Endothelial cell of umbilical vein (primary cell): ENCODE measurements at regions not wholly inside any gene's neighbourhood (a gene's known extent, or its start where the extent isn't known, plus 50 kb on each side); places are given as distances from the start of the nearest gene placed in this dataset.
"Not testable (repeated sequence)": the region's sequence is repeated elsewhere in the genome, so short reads cannot be mapped to it uniquely, and the experiment has no call there.

Source experiments
- BruUV-seq: library from RNA; stranded (reverse); fragments of 400-500 nt; replicated peaks from 2 replicates; lab custom pipeline; 2021; lab: Mats Ljungman, UMichigan
- CTCF ChIA-PET: fragments of 300-600, 350-600 bp; sonication (Branson Sonifier 250); formaldehyde crosslinking; loops from one replicate; lab custom pipeline; 2021; ENCODE audit warnings: antibody characterized with exemption, inconsistent platforms; lab: Charles Lee
- POLR2A ChIA-PET: fragments of 300-600, 350-600 bp; sonication (Branson Sonifier 250); formaldehyde crosslinking; loops from one replicate; lab custom pipeline; 2021; ENCODE audit warnings: antibody characterized with exemption, inconsistent platforms; lab: Charles Lee
- DNase-seq: peaks from one replicate; pipeline ENCODE4 v3.0.0-alpha.2; 2011; ENCODE audit warnings: low read depth, low spot score
- FAIRE-seq: peaks from 2 replicates; lab custom pipeline; 2011; peaks lifted over from hg19 to GRCh38; lab: Jason Lieb, UNC
- H2AFZ ChIP-seq: 2 replicates; pipeline ENCODE4 v1.6.0; 2012; ENCODE audit warnings: low read depth, low read length, control low read depth, inconsistent platforms
- H3K27ac ChIP-seq: 2 replicates; pipeline ENCODE4 v1.5.1; 2011; ENCODE audit warnings: low read depth, mild to moderate bottlenecking, control low read depth, low read length, moderate library complexity; ENCODE audit not compliant: insufficient read depth
- H3K27me3 ChIP-seq, 2 experiments: 2 replicates each; pipeline versions ENCODE4 v1.6.0 to v1.6.1; 2011; ENCODE audit warnings: low read length in 2 of 2, mixed read lengths in 1 of 2; ENCODE audit not compliant: control insufficient read depth in 2 of 2, insufficient read depth in 2 of 2
- H3K36me3 ChIP-seq, 2 experiments: 2 replicates in 1 of 2; 3 replicates in 1 of 2; pipeline ENCODE4 v1.5.1; 2011; ENCODE audit warnings: low read length in 2 of 2, mild to moderate bottlenecking in 1 of 2, moderate library complexity in 1 of 2; ENCODE audit not compliant: control insufficient read depth in 2 of 2, insufficient read depth in 2 of 2; ENCODE audit errors: extremely low read depth in 1 of 2
- H3K4me1 ChIP-seq: 3 replicates; pipeline ENCODE4 v1.5.1; 2011; ENCODE audit warnings: mild to moderate bottlenecking, low read length; ENCODE audit not compliant: control insufficient read depth, insufficient read depth; ENCODE audit errors: extremely low read depth
- H3K4me2 ChIP-seq: 2 replicates; pipeline ENCODE4 v1.6.1; 2011; ENCODE audit warnings: low read length, control low read depth, mixed read lengths; ENCODE audit not compliant: insufficient read depth
- H3K4me3 ChIP-seq, 3 experiments: fragments of 200-600 bp in 1 of 3; sonication (generic), shearing (Covaris generic) in 1 of 3; replicated peaks in 1 of 3; 2 replicates each; pipeline ENCODE4 v1.5.1; 2011 to 2016; ENCODE audit warnings: control low read depth in 3 of 3, low read length in 3 of 3, mild to moderate bottlenecking in 2 of 3, inconsistent platforms in 1 of 3, low read depth in 1 of 3, moderate library complexity in 1 of 3; ENCODE audit not compliant: insufficient read depth in 1 of 3
- H3K79me2 ChIP-seq: 2 replicates; pipeline ENCODE4 v1.6.0; 2012; ENCODE audit warnings: low read length, inconsistent platforms; ENCODE audit not compliant: control insufficient read depth, insufficient read depth
- H3K9ac ChIP-seq: replicated peaks from 2 replicates; pipeline ENCODE3; 2011; ENCODE audit warnings: low read length, control low read depth; ENCODE audit not compliant: insufficient read depth; ENCODE audit errors: extremely low read depth
- H3K9me1 ChIP-seq: replicated peaks from 3 replicates; pipeline ENCODE4 v1.6.0; 2011; ENCODE audit warnings: mild to moderate bottlenecking, low read length; ENCODE audit not compliant: control insufficient read depth, insufficient read depth; ENCODE audit errors: extremely low read depth
- H3K9me3 ChIP-seq: replicated peaks from 2 replicates; pipeline ENCODE4 v1.5.1; 2012; ENCODE audit warnings: low read length, inconsistent platforms; ENCODE audit not compliant: control insufficient read depth, insufficient read depth
- H4K20me1 ChIP-seq: replicated peaks from 2 replicates; pipeline ENCODE3; 2011; ENCODE audit warnings: mild to moderate bottlenecking, low read length; ENCODE audit not compliant: control insufficient read depth, insufficient read depth; ENCODE audit errors: extremely low read depth
- JUN ChIP-seq: IDR thresholded peaks from 2 replicates; pipeline ENCODE4 v1.6.1; 2011; ENCODE audit warnings: borderline replicate concordance, low read depth; ENCODE audit not compliant: insufficient read length, insufficient read depth
- dilution Hi-C: fragments of 300-500 bp; cut with MboI; formaldehyde crosslinking; loops from one replicate; pipeline ENCODE4 v1.15.0; 2019; ENCODE audit warnings: low sequenced_read_pairs; ENCODE audit not compliant: extremely low pct_ligation_motif_present
- intact Hi-C: fragments of 100-400 bp; cut with micrococcal nuclease; formaldehyde crosslinking; loops from one replicate; pipeline ENCODE4 v1.10.0; 2022

DNA sequence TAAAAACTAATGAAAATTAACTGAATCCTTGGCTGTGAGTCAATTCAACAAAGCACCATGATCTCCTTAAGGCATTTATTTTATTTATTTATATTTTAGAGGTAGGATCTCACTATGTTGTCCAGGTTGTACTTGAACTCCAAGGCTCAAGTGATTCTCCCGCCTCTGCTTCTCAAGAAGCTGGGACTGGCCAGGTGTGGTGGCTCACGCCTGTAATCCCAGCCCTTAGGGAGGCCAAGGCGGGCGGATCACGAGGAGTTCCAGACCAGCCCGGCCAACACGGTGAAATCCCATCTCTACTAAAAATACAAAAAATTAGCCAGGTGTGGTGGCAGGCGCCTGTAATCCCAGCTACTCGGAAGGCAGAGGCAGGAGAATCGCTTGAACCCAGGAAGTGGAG, 52.1 kb upstream of the MAP4 start:
- H3K4me2 ChIP-seq, CTCF ChIA-PET, H3K4me3 ChIP-seq, H3K9me1 ChIP-seq, H3K4me1 ChIP-seq, H3K36me3 ChIP-seq, H3K9me3 ChIP-seq, intact Hi-C loops, POLR2A ChIA-PET, H3K27ac ChIP-seq, H2AFZ ChIP-seq, FAIRE-seq, DNase-seq, H3K27me3 ChIP-seq, BruUV-seq, dilution Hi-C loops, H3K9ac ChIP-seq: not testable (repeated sequence)
- peaks cover 98% of the 10 kb centered on the region for H3K79me2 ChIP-seq
- H4K20me1 ChIP-seq, result peaks cover 12% of the 10 kb centered on the region

GRCh38 chr3:48067271-48067670, 51.1 kb upstream of the MAP4 start:
- POLR2A ChIA-PET, result interaction anchor here (0.7 kb wide), 1 partner anchor 31 kb away, joined by 8 read pairs; no protein-coding TSS in a partner anchor

More at GRCh38 chr3:48067271-48067670, 51.1 kb upstream of the MAP4 start:
- dilution Hi-C loops, result no loop called here
- Histone ChIP-seq H3K4me3 (no peak overlapping the region), H3K27me3 (no peaks in the 10 kb centered on the region), H3K9ac (no peak overlapping the region), H4K20me1 (peaks cover 12% of the 10 kb centered on the region), H2AFZ (no peak overlapping the region), H3K9me1 (no peaks in the 10 kb centered on the region), H3K4me2 (no peak overlapping the region), H3K4me1 (peaks cover 2% of the 10 kb centered on the region), H3K36me3 (no peaks in the 10 kb centered on the region), H3K79me2 (peaks cover 97% of the 10 kb centered on the region), H3K9me3 (no peaks in the 10 kb centered on the region), H3K27ac (no peak overlapping the region)
- intact Hi-C loops, result no loop called here
- CTCF ChIA-PET, result interaction anchor here (1.2 to 1.5 kb wide), 2 partner anchors 22 to 230 kb away, joined by 3 read pairs; no protein-coding TSS in a partner anchor
- no TSS peak for BruUV-seq
- DNase-seq (no peak), FAIRE-seq (no peak)
- no peak for TF ChIP-seq JUN
